Neural crest cell (in vitro differentiated cells): ENCODE measurements at regions not wholly inside any gene's neighbourhood (a gene's known extent, or its start where the extent isn't known, plus 50 kb on each side); places are given as distances from the start of the nearest gene placed in this dataset.

Source experiments
- DNase-seq: peaks from one replicate; pipeline ENCODE4 v3.0.0; 2021; ENCODE audit warnings: low read depth, mixed read lengths, low spot score
- H3K27ac Mint-ChIP-seq: one replicate; pipeline ENCODE4 v1.8.0; 2021; ENCODE audit warnings: mild to moderate bottlenecking, mixed read lengths; ENCODE audit not compliant: unreplicated experiment
- H3K27me3 Mint-ChIP-seq: 2 replicates; pipeline ENCODE4 v1.8.0; 2021; ENCODE audit warnings: low read depth, mild to moderate bottlenecking, mixed read lengths
- H3K36me3 Mint-ChIP-seq: 2 replicates; pipeline ENCODE4 v1.8.0; 2021; ENCODE audit warnings: low read depth, mild to moderate bottlenecking, mixed read lengths
- H3K4me1 Mint-ChIP-seq: 2 replicates; pipeline ENCODE4 v1.8.0; 2021; ENCODE audit warnings: mixed read lengths
- H3K4me3 Mint-ChIP-seq: one replicate; pipeline ENCODE4 v1.8.0; 2021; ENCODE audit warnings: mild to moderate bottlenecking, mixed read lengths
- H3K9me3 Mint-ChIP-seq: 2 replicates; pipeline ENCODE4 v1.8.0; 2021; ENCODE audit warnings: mixed read lengths
- TF ChIP-seq, protein P1 (sequence below): fragments of 200-600 bp; sonication (generic); conservative IDR thresholded peaks from 2 replicates; pipeline ENCODE4 v1.5.0; 2021; ENCODE audit warnings: antibody characterized with exemption, mild to moderate bottlenecking

DNA sequence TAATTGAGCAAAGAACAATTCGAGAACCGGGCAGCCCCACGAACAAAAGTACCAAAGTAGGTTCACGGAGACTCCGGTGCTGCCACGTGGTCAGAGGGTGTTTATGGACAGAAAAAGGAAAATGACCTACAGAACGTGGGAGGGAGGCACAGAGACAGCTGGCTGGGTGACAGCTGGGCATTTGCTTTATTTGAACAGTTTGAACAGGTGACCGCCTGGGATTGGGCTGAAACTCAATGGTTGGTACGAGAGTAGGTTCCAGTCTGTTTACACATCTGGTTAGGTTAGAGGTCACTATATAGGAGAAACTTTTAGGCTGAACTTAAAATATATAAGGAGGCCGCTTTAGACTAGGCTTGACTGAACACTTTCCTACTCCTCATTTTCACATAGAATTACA lies 50.6 kb upstream of the CELF2 start:
- Mint-ChIP-seq H3K9me3 (peaks cover 3% of the 10 kb centered on the region), H3K4me1 (peaks cover 12% of the 10 kb centered on the region), H3K36me3 (no peaks in the 10 kb centered on the region), H3K27me3 (no peaks in the 10 kb centered on the region), H3K4me3 (no peak overlapping the region), H3K27ac (no peak overlapping the region)
- DNase-seq = no peak
- TF ChIP-seq, protein P1, sequence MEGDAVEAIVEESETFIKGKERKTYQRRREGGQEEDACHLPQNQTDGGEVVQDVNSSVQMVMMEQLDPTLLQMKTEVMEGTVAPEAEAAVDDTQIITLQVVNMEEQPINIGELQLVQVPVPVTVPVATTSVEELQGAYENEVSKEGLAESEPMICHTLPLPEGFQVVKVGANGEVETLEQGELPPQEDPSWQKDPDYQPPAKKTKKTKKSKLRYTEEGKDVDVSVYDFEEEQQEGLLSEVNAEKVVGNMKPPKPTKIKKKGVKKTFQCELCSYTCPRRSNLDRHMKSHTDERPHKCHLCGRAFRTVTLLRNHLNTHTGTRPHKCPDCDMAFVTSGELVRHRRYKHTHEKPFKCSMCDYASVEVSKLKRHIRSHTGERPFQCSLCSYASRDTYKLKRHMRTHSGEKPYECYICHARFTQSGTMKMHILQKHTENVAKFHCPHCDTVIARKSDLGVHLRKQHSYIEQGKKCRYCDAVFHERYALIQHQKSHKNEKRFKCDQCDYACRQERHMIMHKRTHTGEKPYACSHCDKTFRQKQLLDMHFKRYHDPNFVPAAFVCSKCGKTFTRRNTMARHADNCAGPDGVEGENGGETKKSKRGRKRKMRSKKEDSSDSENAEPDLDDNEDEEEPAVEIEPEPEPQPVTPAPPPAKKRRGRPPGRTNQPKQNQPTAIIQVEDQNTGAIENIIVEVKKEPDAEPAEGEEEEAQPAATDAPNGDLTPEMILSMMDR = no peak

DNA sequence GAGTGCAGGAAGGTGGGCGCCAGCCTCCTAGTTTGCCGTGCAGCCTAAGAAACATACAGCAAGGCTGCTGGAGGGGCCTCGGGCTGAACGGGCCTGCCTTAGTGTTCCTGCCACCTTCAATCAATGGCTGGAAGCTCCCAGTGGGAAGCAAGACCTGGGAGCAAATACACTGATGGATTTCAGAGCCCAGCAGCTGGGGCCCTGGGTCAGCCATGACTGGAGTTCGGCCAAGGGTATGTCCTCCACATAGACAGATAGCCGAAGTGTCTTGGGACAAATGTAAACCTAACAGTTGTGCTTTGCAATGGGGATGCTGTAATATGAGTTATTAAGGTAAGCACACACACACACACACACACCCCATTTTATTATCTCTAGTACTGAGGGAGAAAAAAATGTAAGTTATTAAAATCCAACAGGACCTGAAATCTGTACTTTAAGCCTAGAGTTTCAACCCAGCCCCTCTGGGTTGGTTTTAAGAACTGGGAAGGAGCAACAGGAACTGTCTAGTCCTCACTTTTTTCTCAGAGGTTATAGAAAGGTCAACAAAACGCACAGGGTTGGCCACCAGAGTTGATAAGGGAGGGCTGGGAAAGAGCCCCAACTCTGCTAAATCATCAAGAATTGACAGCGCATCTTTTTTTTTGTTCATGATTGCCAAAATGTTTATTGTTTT lies 50.0 kb upstream of the CELF2 start:
- Mint-ChIP-seq H3K27me3 (no peaks in the 10 kb centered on the region), H3K9me3 (peaks cover 6% of the 10 kb centered on the region), H3K36me3 (no peaks in the 10 kb centered on the region), H3K27ac (no peak overlapping the region), H3K4me3 (no peak overlapping the region), H3K4me1 (peaks cover 12% of the 10 kb centered on the region)
- TF ChIP-seq, protein P1 = no peak
- no peak for DNase-seq
